Activated naive CD4-positive, alpha-beta T cell treated with anti-CD3 and anti-CD28 coated beads, Interleukin-2, amount 50 U/mL, for 24 hours (primary cell): ENCODE measurements at regions not wholly inside any gene's neighbourhood (a gene's known extent, or its start where the extent isn't known, plus 50 kb on each side); places are given as distances from the start of the nearest gene placed in this dataset.

Experiments used
- H3K27ac Mint-ChIP-seq: one replicate; pipeline ENCODE4 v1.8.0; 2021; ENCODE audit warnings: mild to moderate bottlenecking, mixed read lengths
- H3K27me3 Mint-ChIP-seq: one replicate; pipeline ENCODE4 v1.8.0; 2021; ENCODE audit warnings: mixed read lengths
- H3K36me3 Mint-ChIP-seq: one replicate; pipeline ENCODE4 v1.8.0; 2021; ENCODE audit warnings: mixed read lengths
- H3K4me1 Mint-ChIP-seq: one replicate; pipeline ENCODE4 v1.8.0; 2021; ENCODE audit warnings: mixed read lengths
- H3K4me3 Mint-ChIP-seq: one replicate; pipeline ENCODE4 v1.8.0; 2021; ENCODE audit warnings: mild to moderate bottlenecking, mixed read lengths
- H3K9me3 Mint-ChIP-seq: one replicate; pipeline ENCODE4 v1.8.0; 2021; ENCODE audit warnings: mixed read lengths

GRCh38 chr4:100098011-100098545, 92.2 kb downstream of the DDIT4L start:
- H3K9me3 Mint-ChIP-seq: no peaks in the 10 kb centered on the region
- H3K27ac Mint-ChIP-seq: no peak overlapping the region
- no peaks in the 10 kb centered on the region for H3K27me3 Mint-ChIP-seq
- no peak overlapping the region for H3K4me3 Mint-ChIP-seq
- peaks cover 32% of the 10 kb centered on the region for H3K4me1 Mint-ChIP-seq
- no peaks in the 10 kb centered on the region for H3K36me3 Mint-ChIP-seq

GRCh38 chr4:100095729-100096595, 94.3 kb downstream of the DDIT4L start:
- Mint-ChIP-seq H3K9me3 (no peaks in the 10 kb centered on the region), H3K27me3 (no peaks in the 10 kb centered on the region), H3K36me3 (no peaks in the 10 kb centered on the region), H3K4me1 (peaks cover 32% of the 10 kb centered on the region), H3K27ac (peak overlapping the region; percentile 84), H3K4me3 (no peak overlapping the region)

GRCh38 chr4:100093091-100093866, 97.0 kb downstream of the DDIT4L start:
- H3K4me3 Mint-ChIP-seq: peak overlapping the region; percentile 54
- peak overlapping the region; percentile 90 for H3K27ac Mint-ChIP-seq
- peaks cover 28% of the 10 kb centered on the region for H3K4me1 Mint-ChIP-seq
- no peaks in the 10 kb centered on the region for H3K9me3 Mint-ChIP-seq
- H3K27me3 Mint-ChIP-seq: no peaks in the 10 kb centered on the region
- no peaks in the 10 kb centered on the region for H3K36me3 Mint-ChIP-seq

- Mint-ChIP-seq H3K36me3 (no peaks in the 10 kb centered on the region), H3K27ac (no peak overlapping the region)
Measured at GRCh38 chr4:100087743-100088142, 102.5 kb downstream of the DDIT4L start.

GRCh38 chr4:100086766-100087431, 103.4 kb downstream of the DDIT4L start:
- Mint-ChIP-seq H3K27ac (no peak overlapping the region), H3K4me3 (no peak overlapping the region), H3K36me3 (no peaks in the 10 kb centered on the region), H3K9me3 (no peaks in the 10 kb centered on the region), H3K4me1 (no peaks in the 10 kb centered on the region), H3K27me3 (no peaks in the 10 kb centered on the region)

More at GRCh38 chr4:100087743-100088142, 102.5 kb downstream of the DDIT4L start:
- H3K27me3 Mint-ChIP-seq: no peaks in the 10 kb centered on the region
- H3K9me3 Mint-ChIP-seq: no peaks in the 10 kb centered on the region
- no peaks in the 10 kb centered on the region for H3K4me1 Mint-ChIP-seq
- H3K4me3 Mint-ChIP-seq: no peak overlapping the region

GRCh38 chr4:100084892-100085291, 105.4 kb downstream of the DDIT4L start:
- Mint-ChIP-seq H3K36me3 (no peaks in the 10 kb centered on the region), H3K27me3 (peaks cover 2% of the 10 kb centered on the region), H3K4me1 (peaks cover 3% of the 10 kb centered on the region), H3K9me3 (no peaks in the 10 kb centered on the region), H3K27ac (no peak overlapping the region), H3K4me3 (no peak overlapping the region)

GRCh38 chr4:100083289-100083688, 107.0 kb downstream of the DDIT4L start:
- Mint-ChIP-seq H3K27ac (peak overlapping the region; percentile 43), H3K27me3 (peaks cover 2% of the 10 kb centered on the region), H3K4me1 (peaks cover 14% of the 10 kb centered on the region), H3K4me3 (no peak overlapping the region), H3K36me3 (no peaks in the 10 kb centered on the region), H3K9me3 (no peaks in the 10 kb centered on the region)

- H3K27me3 Mint-ChIP-seq: peaks cover 2% of the 10 kb centered on the region
- peaks cover 14% of the 10 kb centered on the region for H3K4me1 Mint-ChIP-seq
- H3K36me3 Mint-ChIP-seq: no peaks in the 10 kb centered on the region
- no peaks in the 10 kb centered on the region for H3K9me3 Mint-ChIP-seq
- no peak overlapping the region for H3K4me3 Mint-ChIP-seq
- no peak overlapping the region for H3K27ac Mint-ChIP-seq
Measured at GRCh38 chr4:100082852-100083251, 107.4 kb downstream of the DDIT4L start.

- H3K4me3 Mint-ChIP-seq: no peak overlapping the region
- no peaks in the 10 kb centered on the region for H3K9me3 Mint-ChIP-seq
- H3K4me1 Mint-ChIP-seq: peaks cover 14% of the 10 kb centered on the region
- H3K27ac Mint-ChIP-seq: peak overlapping the region; percentile 2
- H3K27me3 Mint-ChIP-seq: peaks cover 2% of the 10 kb centered on the region
- H3K36me3 Mint-ChIP-seq: no peaks in the 10 kb centered on the region
Measured at GRCh38 chr4:100081491-100081890, 108.8 kb downstream of the DDIT4L start.

GRCh38 chr4:100079264-100079663, 111.0 kb downstream of the DDIT4L start:
- H3K27me3 Mint-ChIP-seq: peaks cover 2% of the 10 kb centered on the region
- H3K27ac Mint-ChIP-seq: no peak overlapping the region
- peaks cover 1% of the 10 kb centered on the region for H3K36me3 Mint-ChIP-seq
- H3K9me3 Mint-ChIP-seq: no peaks in the 10 kb centered on the region
- H3K4me1 Mint-ChIP-seq: peaks cover 14% of the 10 kb centered on the region
- no peak overlapping the region for H3K4me3 Mint-ChIP-seq

- H3K9me3 Mint-ChIP-seq: no peaks in the 10 kb centered on the region
- H3K36me3 Mint-ChIP-seq: peaks cover 1% of the 10 kb centered on the region
- peaks cover 5% of the 10 kb centered on the region for H3K27me3 Mint-ChIP-seq
- no peak overlapping the region for H3K4me3 Mint-ChIP-seq
- peaks cover 14% of the 10 kb centered on the region for H3K4me1 Mint-ChIP-seq
- no peak overlapping the region for H3K27ac Mint-ChIP-seq
Measured at GRCh38 chr4:100076753-100077152, 113.5 kb downstream of the DDIT4L start.

- Mint-ChIP-seq H3K4me1 (peaks cover 14% of the 10 kb centered on the region), H3K27ac (no peak overlapping the region), H3K36me3 (peaks cover 1% of the 10 kb centered on the region), H3K9me3 (no peaks in the 10 kb centered on the region), H3K4me3 (no peak overlapping the region), H3K27me3 (peaks cover 2% of the 10 kb centered on the region)
Measured at GRCh38 chr4:100075486-100076270, 114.6 kb downstream of the DDIT4L start.

GRCh38 chr4:100075056-100075455, 115.2 kb downstream of the DDIT4L start:
- no peaks in the 10 kb centered on the region for H3K9me3 Mint-ChIP-seq
- no peak overlapping the region for H3K4me3 Mint-ChIP-seq
- H3K27ac Mint-ChIP-seq: no peak overlapping the region
- peaks cover 1% of the 10 kb centered on the region for H3K36me3 Mint-ChIP-seq
- H3K27me3 Mint-ChIP-seq: peaks cover 2% of the 10 kb centered on the region
- peaks cover 12% of the 10 kb centered on the region for H3K4me1 Mint-ChIP-seq

- no peaks in the 10 kb centered on the region for H3K4me1 Mint-ChIP-seq
- H3K9me3 Mint-ChIP-seq: no peaks in the 10 kb centered on the region
- H3K27me3 Mint-ChIP-seq: peaks cover 8% of the 10 kb centered on the region
- H3K4me3 Mint-ChIP-seq: no peak overlapping the region
- no peak overlapping the region for H3K27ac Mint-ChIP-seq
- H3K36me3 Mint-ChIP-seq: peaks cover 1% of the 10 kb centered on the region
Measured at GRCh38 chr4:100071506-100071905, 118.8 kb downstream of the DDIT4L start.

- H3K27me3 Mint-ChIP-seq: peaks cover 12% of the 10 kb centered on the region
- H3K36me3 Mint-ChIP-seq: no peaks in the 10 kb centered on the region
- no peaks in the 10 kb centered on the region for H3K4me1 Mint-ChIP-seq
- H3K27ac Mint-ChIP-seq: no peak overlapping the region
- H3K9me3 Mint-ChIP-seq: no peaks in the 10 kb centered on the region
- H3K4me3 Mint-ChIP-seq: no peak overlapping the region
Measured at GRCh38 chr4:100070868-100071267, 119.4 kb downstream of the DDIT4L start.
